ENCODE measurements at regions not wholly inside any gene's neighbourhood (a gene's known extent, or its start where the extent isn't known, plus 50 kb on each side); places are given as distances from the start of the nearest gene placed in this dataset.

DNA sequence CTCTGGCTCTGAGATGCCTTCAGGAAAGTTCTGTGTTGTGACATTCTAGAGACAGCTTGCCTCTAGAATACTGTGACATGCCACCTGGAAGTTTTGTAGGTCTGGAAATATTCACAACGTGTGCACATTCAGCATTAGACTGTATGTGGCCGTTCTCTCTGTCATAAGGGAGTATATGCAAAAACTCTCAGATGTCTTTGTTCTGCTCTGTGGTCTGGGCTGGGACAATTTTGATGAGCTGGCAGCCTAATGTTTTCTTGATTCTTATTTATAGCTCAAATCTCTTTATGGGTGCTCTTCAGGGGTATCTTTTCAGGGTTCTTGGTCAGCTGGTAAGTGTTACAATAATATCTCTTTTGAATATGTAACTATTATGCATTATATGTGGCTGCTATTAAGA is 355.1 kb downstream of the PAX1 start:
- no peak for TF ChIP-seq POLR2AphosphoS5 (IDR thresholded peaks at IDR 0.05; ENCODE audit: low read depth)
- TF ChIP-seq, protein P1, sequence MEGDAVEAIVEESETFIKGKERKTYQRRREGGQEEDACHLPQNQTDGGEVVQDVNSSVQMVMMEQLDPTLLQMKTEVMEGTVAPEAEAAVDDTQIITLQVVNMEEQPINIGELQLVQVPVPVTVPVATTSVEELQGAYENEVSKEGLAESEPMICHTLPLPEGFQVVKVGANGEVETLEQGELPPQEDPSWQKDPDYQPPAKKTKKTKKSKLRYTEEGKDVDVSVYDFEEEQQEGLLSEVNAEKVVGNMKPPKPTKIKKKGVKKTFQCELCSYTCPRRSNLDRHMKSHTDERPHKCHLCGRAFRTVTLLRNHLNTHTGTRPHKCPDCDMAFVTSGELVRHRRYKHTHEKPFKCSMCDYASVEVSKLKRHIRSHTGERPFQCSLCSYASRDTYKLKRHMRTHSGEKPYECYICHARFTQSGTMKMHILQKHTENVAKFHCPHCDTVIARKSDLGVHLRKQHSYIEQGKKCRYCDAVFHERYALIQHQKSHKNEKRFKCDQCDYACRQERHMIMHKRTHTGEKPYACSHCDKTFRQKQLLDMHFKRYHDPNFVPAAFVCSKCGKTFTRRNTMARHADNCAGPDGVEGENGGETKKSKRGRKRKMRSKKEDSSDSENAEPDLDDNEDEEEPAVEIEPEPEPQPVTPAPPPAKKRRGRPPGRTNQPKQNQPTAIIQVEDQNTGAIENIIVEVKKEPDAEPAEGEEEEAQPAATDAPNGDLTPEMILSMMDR (IDR thresholded peaks at IDR 0.05; ENCODE audit: insufficient read depth, low read length) = no peak
- no peak for TF ChIP-seq SPI1 (IDR thresholded peaks at IDR 0.05; ENCODE audit: borderline replicate concordance, low read depth)

Data from HL-60 (cell line).